GM12878 (cell line): ENCODE measurements at regions not wholly inside any gene's neighbourhood (a gene's known extent, or its start where the extent isn't known, plus 50 kb on each side); places are given as distances from the start of the nearest gene placed in this dataset.

Experiments
- ATAC-seq: fragments of 200-7000 bp; cut with Tn5 transposase; 3 replicates; pipeline ENCODE4 v1.9.1; 2020; ENCODE audit warnings: mild to moderate bottlenecking, moderate library complexity
- BruUV-seq: library from RNA; stranded (reverse); fragments of 400-500 nt; replicated peaks from 2 replicates; lab custom pipeline; 2021; lab: Mats Ljungman, UMichigan
- CTCF ChIA-PET: fragments of 300-600 bp; sonication (Branson Sonifier 250); formaldehyde crosslinking; extraction: SDS; loops from one replicate; lab custom pipeline; 2021; ENCODE audit warnings: inconsistent platforms; lab: Yijun Ruan, JAX
- POLR2A ChIA-PET: fragments of 350-600 bp; formaldehyde crosslinking; extraction: SDS; loops from one replicate; lab custom pipeline; 2021; ENCODE audit warnings: inconsistent platforms; lab: Charles Lee
- RAD21 ChIA-PET: fragments of 300-600 bp; sonication (Branson Sonifier 250); formaldehyde crosslinking; loops from one replicate; lab custom pipeline; 2023; ENCODE audit warnings: antibody characterized with exemption; ENCODE audit not compliant: unreplicated experiment; lab: Charles Lee
- SMC1A ChIA-PET: fragments of 300-600 bp; sonication (Branson Sonifier 250); formaldehyde crosslinking; loops from one replicate; lab custom pipeline; 2023; ENCODE audit not compliant: unreplicated experiment, uncharacterized antibody; lab: Charles Lee
- DNase-seq: peaks from one replicate; pipeline ENCODE4 v3.0.0-alpha.2; 2011; ENCODE audit warnings: low read depth, low spot score
- FAIRE-seq: peaks from 3 replicates; lab custom pipeline; 2011; peaks lifted over from hg19 to GRCh38; lab: Jason Lieb, UNC
- H2AFZ ChIP-seq: 2 replicates; pipeline ENCODE4 v1.6.0; 2011; ENCODE audit warnings: low read depth, low read length, control low read depth; ENCODE audit not compliant: control insufficient read depth
- H3K27ac ChIP-seq: 2 replicates; pipeline ENCODE4 v1.5.1; 2011; ENCODE audit warnings: control low read depth; ENCODE audit not compliant: control insufficient read depth, insufficient read depth
- H3K27me3 ChIP-seq, 2 experiments: replicated peaks in 1 of 2; 2 replicates each; pipeline versions ENCODE4 v1.6.0 to v1.6.1; 2011; ENCODE audit warnings: low read length in 1 of 2; ENCODE audit not compliant: control insufficient read depth in 2 of 2, insufficient read depth in 2 of 2
- H3K36me3 ChIP-seq, 2 experiments: 2 replicates each; pipeline ENCODE4 v1.5.1; 2011; ENCODE audit warnings: low read length in 1 of 2; ENCODE audit not compliant: control insufficient read depth in 2 of 2, insufficient read depth in 2 of 2
- H3K4me1 ChIP-seq: 2 replicates; pipeline ENCODE4 v1.6.1; 2011; ENCODE audit warnings: mild to moderate bottlenecking, low read length, moderate library complexity, mixed read lengths; ENCODE audit not compliant: control insufficient read depth, insufficient read depth
- H3K4me2 ChIP-seq: 2 replicates; pipeline ENCODE4 v1.6.0; 2011; ENCODE audit warnings: control low read depth; ENCODE audit not compliant: control insufficient read depth, insufficient read depth
- H3K4me3 ChIP-seq: fragments of 200-600 bp; sonication (generic); 2 replicates; pipeline ENCODE4 v1.5.1; 2016
- H3K79me2 ChIP-seq: 2 replicates; pipeline ENCODE4 v1.6.0; 2011; ENCODE audit warnings: low read length; ENCODE audit not compliant: control insufficient read depth, insufficient read depth
- H3K9ac ChIP-seq: 2 replicates; pipeline ENCODE4 v1.8.0; 2011; ENCODE audit warnings: low read length, control low read depth, mixed read lengths; ENCODE audit not compliant: control insufficient read depth, insufficient read depth
- H3K9me3 ChIP-seq: replicated peaks from 3 replicates; pipeline ENCODE4 v1.5.1; 2011; ENCODE audit warnings: mild to moderate bottlenecking, low read length; ENCODE audit not compliant: control insufficient read depth, insufficient read depth
- H4K20me1 ChIP-seq: 2 replicates; pipeline ENCODE4 v1.6.0; 2011; ENCODE audit not compliant: control insufficient read depth, insufficient read depth
- BCL11A ChIP-seq: IDR thresholded peaks from 2 replicates; pipeline ENCODE4 v1.6.1; 2011; ENCODE audit warnings: low read depth, low read length
- BHLHE40 ChIP-seq, 2 experiments: fragments of 450-650 bp in 1 of 2; IDR thresholded peaks; 2 replicates each; pipeline ENCODE4 v1.6.1; 2011 to 2017; ENCODE audit warnings: low read depth in 2 of 2, borderline replicate concordance in 1 of 2, improper control_type of control experiment in 1 of 2, low read length in 1 of 2, mild to moderate bottlenecking in 1 of 2
- CHD1 ChIP-seq: IDR thresholded peaks from 2 replicates; pipeline ENCODE4 v1.6.1; 2012; ENCODE audit warnings: low read depth, low read length, improper control_type of control experiment
- FOS ChIP-seq: IDR thresholded peaks from 3 replicates; pipeline ENCODE4 v1.6.1; 2011; ENCODE audit warnings: borderline replicate concordance; ENCODE audit not compliant: insufficient read length; ENCODE audit errors: extremely low read depth
- HDGF ChIP-seq: fragments of 450-650 bp; IDR thresholded peaks from 2 replicates; pipeline ENCODE4 v1.6.1; 2016; ENCODE audit warnings: antibody characterized with exemption
- IKZF1 ChIP-seq: fragments of 450-650 bp; conservative IDR thresholded peaks from 2 replicates; pipeline ENCODE4 v1.6.1; 2017; ENCODE audit warnings: antibody characterized with exemption, mild to moderate bottlenecking
- MAX ChIP-seq: IDR thresholded peaks from 2 replicates; pipeline ENCODE4 v1.6.1; 2012; ENCODE audit warnings: low read depth, low read length, improper control_type of control experiment
- MXI1 ChIP-seq: fragments of 150-350 bp; IDR thresholded peaks from 2 replicates; pipeline ENCODE4 v1.6.1; 2011; ENCODE audit warnings: low read depth, mild to moderate bottlenecking, inconsistent platforms, low read length, improper control_type of control experiment
- PRDM15 ChIP-seq: fragments of 450-650 bp; formaldehyde crosslinking; IDR thresholded peaks from 2 replicates; pipeline ENCODE4 v1.4.0; 2020; ENCODE audit warnings: mild to moderate bottlenecking, moderate library complexity
- SP1 ChIP-seq: IDR thresholded peaks from one replicate; pipeline ENCODE4 v1.6.1; 2011; ENCODE audit warnings: low read depth, low read length
- SREBF2 ChIP-seq: IDR thresholded peaks from 2 replicates; pipeline ENCODE4 v1.6.1; 2012; ENCODE audit warnings: mild to moderate bottlenecking, low read length
- STAT1 ChIP-seq: fragments of 450-650 bp; conservative IDR thresholded peaks from 2 replicates; pipeline ENCODE4 v1.6.1; 2014; ENCODE audit warnings: antibody characterized with exemption, mild to moderate bottlenecking
- SUPT20H ChIP-seq: IDR thresholded peaks from 2 replicates; pipeline ENCODE4 v1.6.1; 2011; ENCODE audit warnings: low read depth, mild to moderate bottlenecking, low read length, moderate library complexity, borderline replicate concordance; ENCODE audit not compliant: control insufficient read depth
- TCF7 ChIP-seq: IDR thresholded peaks from 2 replicates; pipeline ENCODE4 v1.6.1; 2014; ENCODE audit warnings: antibody characterized with exemption, borderline replicate concordance
- ZNF622 ChIP-seq: fragments of 450-650 bp; IDR thresholded peaks from 2 replicates; pipeline ENCODE4 v1.6.1; 2017; ENCODE audit warnings: mild to moderate bottlenecking, inconsistent platforms
- whole genome bisulfite sequencing: methylation state at CpG from one replicate; pipeline ENCODE4 v1.1.6; 2016; ENCODE audit warnings: low lambda C conversion rate; ENCODE audit not compliant: insufficient replicate concordance, insufficient coverage; ENCODE audit errors: missing lambda C conversion rate; 5-methylcytosine and 5-hydroxymethylcytosine counted together
- in situ Hi-C: fragments of 300-500 bp; cut with MboI; formaldehyde crosslinking; loops from 9 replicates; pipeline ENCODE4 v1.14.3; 2018; ENCODE audit warnings: mixed read lengths
- intact Hi-C: fragments of 100-400 bp; cut with micrococcal nuclease; formaldehyde crosslinking; loops from one replicate; pipeline ENCODE4 v1.14.2; 2022; ENCODE audit not compliant: unreplicated experiment
- TF ChIP-seq, protein P1 (sequence below): fragments of 450-650 bp; IDR thresholded peaks from 2 replicates; pipeline ENCODE4 v1.6.1; 2017; ENCODE audit warnings: mild to moderate bottlenecking
- TF ChIP-seq, protein P2 (sequence below): IDR thresholded peaks from 2 replicates; pipeline ENCODE4 v1.6.1; 2012; ENCODE audit warnings: low read depth, low read length, improper control_type of control experiment

GRCh38 chr6:22059126-22059525, 237.7 kb downstream of the PRL start:
- H3K9ac ChIP-seq: no peak overlapping the region
- no peak overlapping the region for H3K4me3 ChIP-seq
- no peak for DNase-seq
- H2AFZ ChIP-seq: peak overlapping the region; percentile 59; the same call in 1 of the 2 replicates
- ATAC-seq: no peak
- intact Hi-C loops (no loop called here), in situ Hi-C loops (no loop called here)
- no peak overlapping the region for H3K4me2 ChIP-seq
- H3K36me3 ChIP-seq: no peaks in the 10 kb centered on the region
- no peaks in the 10 kb centered on the region; the same call in 1 of the 3 replicates for H3K9me3 ChIP-seq
- no peak for FAIRE-seq
- H3K27me3 ChIP-seq: no peaks in the 10 kb centered on the region
- H3K27ac ChIP-seq: 0 out of 2 replicates have a peak overlapping the region, but pooled peaks have one; percentile 39
- H3K4me1 ChIP-seq: peaks cover 28% of the 10 kb centered on the region
- POLR2A ChIA-PET: interaction anchor here (0.6 to 1.0 kb wide), 2 partner anchors 23 to 1045 kb away, joined by 3 to 6 read pairs; no protein-coding TSS in a partner anchor
- 22% methylated on average over 3 of the region's 3 CpGs for WGBS
- H4K20me1 ChIP-seq: no peaks in the 10 kb centered on the region
- CTCF ChIA-PET: no interaction called here
- H3K79me2 ChIP-seq: no peaks in the 10 kb centered on the region
- no TSS peak for BruUV-seq
- RAD21 ChIA-PET: interaction anchor here (2.2 kb wide), 1 partner anchor 34 kb away, joined by 6 read pairs; no protein-coding TSS in a partner anchor
- SMC1A ChIA-PET: interaction anchor here (0.8 to 3.4 kb wide), 5 partner anchors 9 to 1494 kb away, joined by 3 to 20 read pairs (median 3); no protein-coding TSS in a partner anchor
- no peak for TF ChIP-seq MXI1
- no peak for TF ChIP-seq FOS
- TF ChIP-seq STAT1: no peak
- TF ChIP-seq SUPT20H: no peak
- TF ChIP-seq IKZF1: no peak
- no peak for TF ChIP-seq HDGF
- TF ChIP-seq, protein P1, sequence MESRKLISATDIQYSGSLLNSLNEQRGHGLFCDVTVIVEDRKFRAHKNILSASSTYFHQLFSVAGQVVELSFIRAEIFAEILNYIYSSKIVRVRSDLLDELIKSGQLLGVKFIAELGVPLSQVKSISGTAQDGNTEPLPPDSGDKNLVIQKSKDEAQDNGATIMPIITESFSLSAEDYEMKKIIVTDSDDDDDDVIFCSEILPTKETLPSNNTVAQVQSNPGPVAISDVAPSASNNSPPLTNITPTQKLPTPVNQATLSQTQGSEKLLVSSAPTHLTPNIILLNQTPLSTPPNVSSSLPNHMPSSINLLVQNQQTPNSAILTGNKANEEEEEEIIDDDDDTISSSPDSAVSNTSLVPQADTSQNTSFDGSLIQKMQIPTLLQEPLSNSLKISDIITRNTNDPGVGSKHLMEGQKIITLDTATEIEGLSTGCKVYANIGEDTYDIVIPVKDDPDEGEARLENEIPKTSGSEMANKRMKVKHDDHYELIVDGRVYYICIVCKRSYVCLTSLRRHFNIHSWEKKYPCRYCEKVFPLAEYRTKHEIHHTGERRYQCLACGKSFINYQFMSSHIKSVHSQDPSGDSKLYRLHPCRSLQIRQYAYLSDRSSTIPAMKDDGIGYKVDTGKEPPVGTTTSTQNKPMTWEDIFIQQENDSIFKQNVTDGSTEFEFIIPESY: no peak
- no peak for TF ChIP-seq BHLHE40 (IDR thresholded peaks at IDR 0.05; ENCODE audit: borderline replicate concordance in 1 of 2, low read depth in 2 of 2, low read length in 1 of 2)
- TF ChIP-seq, protein P2, sequence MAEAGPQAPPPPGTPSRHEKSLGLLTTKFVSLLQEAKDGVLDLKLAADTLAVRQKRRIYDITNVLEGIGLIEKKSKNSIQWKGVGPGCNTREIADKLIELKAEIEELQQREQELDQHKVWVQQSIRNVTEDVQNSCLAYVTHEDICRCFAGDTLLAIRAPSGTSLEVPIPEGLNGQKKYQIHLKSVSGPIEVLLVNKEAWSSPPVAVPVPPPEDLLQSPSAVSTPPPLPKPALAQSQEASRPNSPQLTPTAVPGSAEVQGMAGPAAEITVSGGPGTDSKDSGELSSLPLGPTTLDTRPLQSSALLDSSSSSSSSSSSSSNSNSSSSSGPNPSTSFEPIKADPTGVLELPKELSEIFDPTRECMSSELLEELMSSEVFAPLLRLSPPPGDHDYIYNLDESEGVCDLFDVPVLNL: no peak
- no peak for TF ChIP-seq CHD1
- no peak for TF ChIP-seq SP1
- TF ChIP-seq MAX: no peak
- TF ChIP-seq TCF7: no peak
- no peak for TF ChIP-seq ZNF622
- no peak for TF ChIP-seq SREBF2
- no peak for TF ChIP-seq BCL11A
- no peak for TF ChIP-seq PRDM15 (CRISPR knock-in tag)
